HepG2 (cell line): ENCODE measurements at regions not wholly inside any gene's neighbourhood (a gene's known extent, or its start where the extent isn't known, plus 50 kb on each side); places are given as distances from the start of the nearest gene placed in this dataset.

ENCODE experiments used
- ATAC-seq: fragments of 200-7000 bp; cut with Tn5 transposase; 3 replicates; pipeline ENCODE4 v1.9.1; 2020; ENCODE audit warnings: mild to moderate bottlenecking, moderate library complexity
- BruUV-seq: library from RNA; stranded (reverse); fragments of 400-500 nt; replicated peaks from 2 replicates; lab custom pipeline; 2021; lab: Mats Ljungman, UMichigan
- CTCF ChIA-PET: fragments of 300-600 bp; formaldehyde crosslinking; extraction: SDS; loops from one replicate; lab custom pipeline; 2021; ENCODE audit warnings: low total read pairs, inconsistent platforms, low intra/inter-chr PET ratio; lab: Yijun Ruan, JAX
- POLR2A ChIA-PET: fragments of 350-600 bp; sonication (Branson Sonifier 250); formaldehyde crosslinking; loops from one replicate; lab custom pipeline; 2020; ENCODE audit warnings: antibody characterized with exemption, inconsistent platforms; lab: Yijun Ruan, JAX
- DNase-seq: peaks from one replicate; pipeline ENCODE4 v3.0.0-alpha.2; 2015; ENCODE audit warnings: low spot score
- FAIRE-seq: peaks from 3 replicates; lab custom pipeline; 2011; peaks lifted over from hg19 to GRCh38; lab: Jason Lieb, UNC
- H2AFZ ChIP-seq: one replicate; pipeline ENCODE4 v1.6.1; 2011; ENCODE audit warnings: low read length, inconsistent platforms
- H3K27ac ChIP-seq: fragments of 300-600 bp; 3 replicates; pipeline ENCODE4 v1.8.0; 2011; ENCODE audit warnings: mixed run types, mild to moderate bottlenecking, mixed read lengths, low read length, inconsistent platforms; ENCODE audit not compliant: insufficient read depth; ENCODE audit errors: extremely low read length
- H3K27me3 ChIP-seq, 2 experiments: fragments of 200-600 bp in 1 of 2; 2 replicates in 1 of 2; 3 replicates in 1 of 2; pipeline versions ENCODE4 v1.6.0 to v1.8.0; 2011; ENCODE audit warnings: low read length in 2 of 2, mild to moderate bottlenecking in 2 of 2, moderate library complexity in 2 of 2, inconsistent platforms in 1 of 2; ENCODE audit not compliant: insufficient read depth in 2 of 2, control insufficient read depth in 1 of 2
- H3K36me3 ChIP-seq, 2 experiments: fragments of 200-600 bp in 1 of 2; replicated peaks in 1 of 2; 2 replicates in 1 of 2; 3 replicates in 1 of 2; pipeline versions ENCODE4 v1.5.1 to v1.8.0; 2011; ENCODE audit warnings: low read length in 2 of 2, inconsistent platforms in 1 of 2; ENCODE audit not compliant: insufficient read depth in 2 of 2, control insufficient read depth in 1 of 2
- H3K4me1 ChIP-seq: 2 replicates; pipeline ENCODE4 v1.5.1; 2012; ENCODE audit warnings: low read length, inconsistent platforms; ENCODE audit not compliant: insufficient read depth
- H3K4me2 ChIP-seq: 2 replicates; pipeline ENCODE4 v1.6.0; 2011; ENCODE audit warnings: low read depth, low read length, inconsistent platforms
- H3K4me3 ChIP-seq, 3 experiments: fragments of 200-600 bp in 1 of 3; sonication (generic), shearing (Covaris generic) in 1 of 3; replicated peaks in 1 of 3; 2 replicates each; pipeline ENCODE4 v1.5.1; 2011 to 2016; ENCODE audit warnings: low read length in 3 of 3, inconsistent platforms in 2 of 3, low read depth in 2 of 3, mild to moderate bottlenecking in 2 of 3, control low read depth in 1 of 3, mixed read lengths in 1 of 3; ENCODE audit not compliant: insufficient read depth in 1 of 3
- H3K79me2 ChIP-seq: one replicate; pipeline ENCODE4 v1.6.1; 2011; ENCODE audit warnings: low read length, inconsistent platforms; ENCODE audit not compliant: insufficient read depth
- H3K9ac ChIP-seq: 2 replicates; pipeline ENCODE4 v1.6.0; 2011; ENCODE audit warnings: mild to moderate bottlenecking, low read depth, low read length, inconsistent platforms; ENCODE audit not compliant: insufficient read depth
- H3K9me3 ChIP-seq: 2 replicates; pipeline ENCODE4 v1.5.1; 2012; ENCODE audit warnings: mild to moderate bottlenecking, low read length
- H4K20me1 ChIP-seq: 2 replicates; pipeline ENCODE4 v1.6.0; 2011; ENCODE audit warnings: inconsistent platforms, mild to moderate bottlenecking, low read length, moderate library complexity; ENCODE audit not compliant: insufficient read depth
- GLI4 ChIP-seq: sonication (generic); formaldehyde crosslinking; IDR thresholded peaks from 2 replicates; pipeline ENCODE4 v1.5.1; 2020; ENCODE audit warnings: missing genetic modification reagents, mild to moderate bottlenecking, moderate library complexity, borderline replicate concordance
- HOXA7 ChIP-seq: sonication (generic); formaldehyde crosslinking; IDR thresholded peaks from 2 replicates; pipeline ENCODE4 v1.8.1; 2022; ENCODE audit warnings: mild to moderate bottlenecking, missing genetic modification reagents, moderate library complexity
- KDM3A ChIP-seq: IDR thresholded peaks from 2 replicates; pipeline ENCODE4 v1.6.1; 2018; ENCODE audit warnings: low read depth, missing compliant biosample characterization
- MAFK ChIP-seq, 2 experiments: IDR thresholded peaks in 1 of 2; conservative IDR thresholded peaks in 1 of 2; 2 replicates each; pipeline ENCODE4 v1.6.1; 2011; ENCODE audit warnings: improper control_type of control experiment in 2 of 2, low read length in 2 of 2
- NFE2L1 ChIP-seq: sonication (generic); formaldehyde crosslinking; IDR thresholded peaks from 2 replicates; pipeline ENCODE4 v1.4.0; 2020; ENCODE audit warnings: missing genetic modification reagents, mild to moderate bottlenecking, borderline replicate concordance
- NONO ChIP-seq, 2 experiments: fragments of 450-650 bp in 1 of 2; sonication (generic) in 1 of 2; formaldehyde crosslinking in 1 of 2; IDR thresholded peaks in 1 of 2; conservative IDR thresholded peaks in 1 of 2; 2 replicates each; pipeline versions ENCODE4 v1.6.1 to v1.8.0; 2017 to 2022; ENCODE audit warnings: mild to moderate bottlenecking in 1 of 2, missing genetic modification reagents in 1 of 2, moderate library complexity in 1 of 2
- PRPF4 ChIP-seq: fragments of 200-400 bp; formaldehyde crosslinking; IDR thresholded peaks from 2 replicates; pipeline ENCODE4 v1.6.1; 2016; ENCODE audit warnings: low read length, low read depth; ENCODE audit not compliant: poor library complexity, severe bottlenecking
- RFX5 ChIP-seq: IDR thresholded peaks from 2 replicates; pipeline ENCODE4 v1.6.1; 2011; ENCODE audit warnings: low read depth, low read length, improper control_type of control experiment
- SMC3 ChIP-seq: IDR thresholded peaks from 2 replicates; pipeline ENCODE4 v1.6.1; 2011; ENCODE audit warnings: low read length, improper control_type of control experiment
- ZBTB8A ChIP-seq: sonication (generic); formaldehyde crosslinking; IDR thresholded peaks from 2 replicates; pipeline ENCODE4 v1.4.0; 2020; ENCODE audit warnings: mild to moderate bottlenecking, low read depth, missing genetic modification reagents, borderline replicate concordance
- ZNF136 ChIP-seq: sonication (generic); formaldehyde crosslinking; IDR thresholded peaks from 2 replicates; pipeline ENCODE4 v1.8.1; 2022; ENCODE audit warnings: low read depth, mild to moderate bottlenecking, moderate library complexity, missing genetic modification reagents
- ZNF274 ChIP-seq: sonication (generic); formaldehyde crosslinking; IDR thresholded peaks from 2 replicates; pipeline ENCODE4 v1.5.1; 2020; ENCODE audit warnings: mild to moderate bottlenecking, missing genetic modification reagents
- ZNF44 ChIP-seq: sonication (generic); formaldehyde crosslinking; IDR thresholded peaks from 2 replicates; pipeline ENCODE4 v1.5.1; 2020; ENCODE audit warnings: mild to moderate bottlenecking, missing genetic modification reagents
- ZNF607 ChIP-seq: sonication (generic); formaldehyde crosslinking; IDR thresholded peaks from 2 replicates; pipeline ENCODE4 v1.5.1; 2020; ENCODE audit warnings: missing genetic modification reagents, mild to moderate bottlenecking, borderline replicate concordance
- ZSCAN22 ChIP-seq: sonication (generic); formaldehyde crosslinking; IDR thresholded peaks from 2 replicates; pipeline ENCODE4 v1.4.0; 2020; ENCODE audit warnings: mild to moderate bottlenecking, missing genetic modification reagents
- WGBS: methylation state at CpG from one replicate; pipeline ENCODE4 v1.1.6; 2017; ENCODE audit warnings: low lambda C conversion rate; 5-methylcytosine and 5-hydroxymethylcytosine counted together
- in situ Hi-C: cut with HindIII; loops from 2 replicates; pipeline ENCODE4 v1.10.0; 2017; ENCODE audit warnings: low pct_unique_long_range_greater_than_20kb; ENCODE audit not compliant: extremely low pct_ligation_motif_present
- intact Hi-C: fragments of 100-400 bp; cut with micrococcal nuclease; formaldehyde crosslinking; loops from one replicate; pipeline ENCODE4 v1.10.0; 2022; ENCODE audit not compliant: unreplicated experiment
- TF ChIP-seq, protein P1 (sequence below): IDR thresholded peaks from 2 replicates; pipeline ENCODE4 v1.6.1; 2016; ENCODE audit warnings: low read depth
- TF ChIP-seq, protein P2 (sequence below): IDR thresholded peaks from 2 replicates; pipeline ENCODE4 v1.6.1; 2016; ENCODE audit warnings: missing compliant biosample characterization, missing genetic modification reagents, borderline replicate concordance
- TF ChIP-seq, protein P3 (sequence below): sonication (generic); formaldehyde crosslinking; IDR thresholded peaks from 2 replicates; pipeline ENCODE4 v1.4.0; 2020; ENCODE audit warnings: missing genetic modification reagents
- TF ChIP-seq, protein P4 (sequence below): sonication (generic); formaldehyde crosslinking; IDR thresholded peaks from 2 replicates; pipeline ENCODE4 v1.5.0; 2020; ENCODE audit warnings: missing genetic modification reagents

DNA sequence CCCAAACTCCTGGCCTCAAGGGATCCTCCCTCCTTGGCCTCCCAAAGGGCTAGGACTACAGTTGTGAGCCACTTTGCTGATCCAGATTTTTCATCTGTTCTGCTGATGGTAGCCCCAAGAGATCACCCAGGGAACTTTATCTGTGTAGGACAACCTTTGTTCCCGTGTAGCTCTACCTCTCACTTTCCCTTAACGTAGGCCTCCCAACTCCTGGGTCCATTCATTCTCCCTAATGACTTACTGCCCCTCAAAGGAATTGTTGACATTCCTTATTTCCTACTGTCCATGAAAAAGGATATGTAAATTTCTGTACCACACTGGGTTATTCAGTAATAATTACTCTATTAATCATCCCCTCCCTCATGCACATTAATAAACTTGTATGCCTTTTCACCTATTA is 51.0 kb upstream of the PHF24 start:
- FAIRE-seq = no peak
- no peaks in the 10 kb centered on the region for H3K9me3 ChIP-seq
- H3K9ac ChIP-seq = no peak overlapping the region
- H3K4me3 ChIP-seq = no peak overlapping the region
- ChIA-PET POLR2A (no interaction called here), CTCF (no interaction called here)
- in situ Hi-C loops (no loop called here), intact Hi-C loops (no loop called here)
- no peaks in the 10 kb centered on the region for H3K4me1 ChIP-seq
- ATAC-seq = no peak
- no peaks in the 10 kb centered on the region for H3K79me2 ChIP-seq
- no peak for TF ChIP-seq ZNF44 (CRISPR knock-in tag)
- no peak for TF ChIP-seq SMC3
- no peak for TF ChIP-seq ZNF607
- no peak for TF ChIP-seq NFE2L1 (CRISPR knock-in tag)
- no peak for TF ChIP-seq ZNF274 (CRISPR knock-in tag)
- TF ChIP-seq ZNF136 = no peak
- TF ChIP-seq, protein P1, sequence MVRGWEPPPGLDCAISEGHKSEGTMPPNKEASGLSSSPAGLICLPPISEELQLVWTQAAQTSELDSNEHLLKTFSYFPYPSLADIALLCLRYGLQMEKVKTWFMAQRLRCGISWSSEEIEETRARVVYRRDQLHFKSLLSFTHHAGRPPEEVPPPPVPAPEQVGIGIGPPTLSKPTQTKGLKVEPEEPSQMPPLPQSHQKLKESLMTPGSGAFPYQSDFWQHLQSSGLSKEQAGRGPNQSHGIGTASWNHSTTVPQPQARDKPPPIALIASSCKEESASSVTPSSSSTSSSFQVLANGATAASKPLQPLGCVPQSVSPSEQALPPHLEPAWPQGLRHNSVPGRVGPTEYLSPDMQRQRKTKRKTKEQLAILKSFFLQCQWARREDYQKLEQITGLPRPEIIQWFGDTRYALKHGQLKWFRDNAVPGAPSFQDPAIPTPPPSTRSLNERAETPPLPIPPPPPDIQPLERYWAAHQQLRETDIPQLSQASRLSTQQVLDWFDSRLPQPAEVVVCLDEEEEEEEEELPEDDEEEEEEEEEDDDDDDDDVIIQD = no peak
- TF ChIP-seq, protein P2, sequence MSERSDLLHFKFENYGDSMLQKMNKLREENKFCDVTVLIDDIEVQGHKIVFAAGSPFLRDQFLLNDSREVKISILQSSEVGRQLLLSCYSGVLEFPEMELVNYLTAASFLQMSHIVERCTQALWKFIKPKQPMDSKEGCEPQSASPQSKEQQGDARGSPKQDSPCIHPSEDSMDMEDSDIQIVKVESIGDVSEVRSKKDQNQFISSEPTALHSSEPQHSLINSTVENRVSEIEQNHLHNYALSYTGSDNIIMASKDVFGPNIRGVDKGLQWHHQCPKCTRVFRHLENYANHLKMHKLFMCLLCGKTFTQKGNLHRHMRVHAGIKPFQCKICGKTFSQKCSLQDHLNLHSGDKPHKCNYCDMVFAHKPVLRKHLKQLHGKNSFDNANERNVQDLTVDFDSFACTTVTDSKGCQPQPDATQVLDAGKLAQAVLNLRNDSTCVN = no peak
- TF ChIP-seq, protein P3, sequence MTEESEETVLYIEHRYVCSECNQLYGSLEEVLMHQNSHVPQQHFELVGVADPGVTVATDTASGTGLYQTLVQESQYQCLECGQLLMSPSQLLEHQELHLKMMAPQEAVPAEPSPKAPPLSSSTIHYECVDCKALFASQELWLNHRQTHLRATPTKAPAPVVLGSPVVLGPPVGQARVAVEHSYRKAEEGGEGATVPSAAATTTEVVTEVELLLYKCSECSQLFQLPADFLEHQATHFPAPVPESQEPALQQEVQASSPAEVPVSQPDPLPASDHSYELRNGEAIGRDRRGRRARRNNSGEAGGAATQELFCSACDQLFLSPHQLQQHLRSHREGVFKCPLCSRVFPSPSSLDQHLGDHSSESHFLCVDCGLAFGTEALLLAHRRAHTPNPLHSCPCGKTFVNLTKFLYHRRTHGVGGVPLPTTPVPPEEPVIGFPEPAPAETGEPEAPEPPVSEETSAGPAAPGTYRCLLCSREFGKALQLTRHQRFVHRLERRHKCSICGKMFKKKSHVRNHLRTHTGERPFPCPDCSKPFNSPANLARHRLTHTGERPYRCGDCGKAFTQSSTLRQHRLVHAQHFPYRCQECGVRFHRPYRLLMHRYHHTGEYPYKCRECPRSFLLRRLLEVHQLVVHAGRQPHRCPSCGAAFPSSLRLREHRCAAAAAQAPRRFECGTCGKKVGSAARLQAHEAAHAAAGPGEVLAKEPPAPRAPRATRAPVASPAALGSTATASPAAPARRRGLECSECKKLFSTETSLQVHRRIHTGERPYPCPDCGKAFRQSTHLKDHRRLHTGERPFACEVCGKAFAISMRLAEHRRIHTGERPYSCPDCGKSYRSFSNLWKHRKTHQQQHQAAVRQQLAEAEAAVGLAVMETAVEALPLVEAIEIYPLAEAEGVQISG (CRISPR knock-in tag) = no peak
- no peak for TF ChIP-seq GLI4
- TF ChIP-seq RFX5 = no peak
- no peak for TF ChIP-seq KDM3A (CRISPR knock-in tag)
- no peak for TF ChIP-seq HOXA7 (CRISPR knock-in tag)
- TF ChIP-seq, protein P4, sequence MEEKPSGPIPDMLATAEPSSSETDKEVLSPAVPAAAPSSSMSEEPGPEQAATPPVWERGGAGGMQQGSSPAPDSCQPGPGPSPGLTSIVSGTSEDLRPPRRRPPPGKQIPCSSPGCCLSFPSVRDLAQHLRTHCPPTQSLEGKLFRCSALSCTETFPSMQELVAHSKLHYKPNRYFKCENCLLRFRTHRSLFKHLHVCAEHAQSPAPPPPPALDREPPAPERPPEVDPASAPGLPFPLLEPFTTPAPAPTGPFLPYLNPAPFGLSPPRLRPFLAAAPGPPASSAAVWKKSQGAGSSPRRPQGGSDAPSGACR (CRISPR knock-in tag) = no peak
- no peak for TF ChIP-seq PRPF4
- TF ChIP-seq ZSCAN22 (CRISPR knock-in tag) = no peak
- no peak for TF ChIP-seq ZBTB8A (CRISPR knock-in tag)
- TF ChIP-seq NONO (IDR thresholded peaks at IDR 0.05) = no peak
- no peak for TF ChIP-seq NONO (CRISPR knock-in tag; conservative IDR thresholded peaks at IDR 0.05)
- TF ChIP-seq MAFK (conservative IDR thresholded peaks at IDR 0.05 in 1 of 2, IDR thresholded peaks at IDR 0.05 in 1 of 2; ENCODE audit: low read length in 2 of 2) = no peak
- no peak overlapping the region for H2AFZ ChIP-seq
- BruUV-seq = no TSS peak
- WGBS = 0% methylated on average over 2 of the region's 2 CpGs
- peaks cover 1 to 4% of the 10 kb centered on the region in 2 experiments; a peak in 2 of 5 replicates for H3K27me3 ChIP-seq
- H3K36me3 ChIP-seq = no peaks in the 10 kb centered on the region
- no peak overlapping the region for H3K4me2 ChIP-seq
- no peak overlapping the region for H3K27ac ChIP-seq
- DNase-seq = no peak
- H4K20me1 ChIP-seq = no peaks in the 10 kb centered on the region
